ENCODE measurements at regions not wholly inside any gene's neighbourhood (a gene's known extent, or its start where the extent isn't known, plus 50 kb on each side); places are given as distances from the start of the nearest gene placed in this dataset.

- CTCF ChIA-PET, result no interaction called here
- Histone ChIP-seq H3K9me3 (ENCODE audit: low read depth, low read length, poor library complexity, severe bottlenecking) (no peaks in the 10 kb centered on the region), H3K4me3 (ENCODE audit: low read depth, low read length, poor library complexity, severe bottlenecking) (no peak overlapping the region), H3K27ac (ENCODE audit: low read depth, low read length, poor library complexity, severe bottlenecking) (no peak overlapping the region), H3K27me3 (replicated peaks; ENCODE audit: insufficient read depth, low read depth, low read length, poor library complexity) (no peaks in the 10 kb centered on the region), H3K4me1 (ENCODE audit: insufficient read depth, low read length, poor library complexity, severe bottlenecking) (no peaks in the 10 kb centered on the region), H3K36me3 (ENCODE audit: insufficient read depth, low read length, poor library complexity, severe bottlenecking) (no peaks in the 10 kb centered on the region)
- POLR2A ChIA-PET (ENCODE audit: low non-redundant PET), result no interaction called here
- no peak for DNase-seq (ENCODE audit: low spot score)
- TF ChIP-seq EZH2 (IDR thresholded peaks at IDR 0.05; ENCODE audit: borderline replicate concordance, low read depth, low read length, poor library complexity, severe bottlenecking) (no peak), CTCF (conservative IDR thresholded peaks at IDR 0.05; ENCODE audit: low read depth, low read length) (no peak)
- no TSS peak for BruUV-seq (replicated peaks)
- intact Hi-C loops (cut with micrococcal nuclease; ENCODE audit: unreplicated experiment), result no loop called here
Measured at GRCh38 chr21:27233514-27234115, 266.7 kb upstream of the ADAMTS5 start.

- H3K27ac ChIP-seq (ENCODE audit: low read depth, low read length, poor library complexity, severe bottlenecking), result no peak overlapping the region
- intact Hi-C loops (cut with micrococcal nuclease; ENCODE audit: unreplicated experiment), result no loop called here
Measured at GRCh38 chr21:27225940-27226339, 259.1 kb upstream of the ADAMTS5 start.

GRCh38 chr21:27225151-27225550 lies 258.3 kb upstream of the ADAMTS5 start:
- ChIA-PET CTCF (no interaction called here), POLR2A (ENCODE audit: low non-redundant PET) (no interaction called here)
- DNase-seq (ENCODE audit: low spot score), result no peak
- TF ChIP-seq CTCF (conservative IDR thresholded peaks at IDR 0.05; ENCODE audit: low read depth, low read length), result no peak
- H3K9me3 ChIP-seq (ENCODE audit: low read depth, low read length, poor library complexity, severe bottlenecking), result no peaks in the 10 kb centered on the region
- H3K27ac ChIP-seq (ENCODE audit: low read depth, low read length, poor library complexity, severe bottlenecking), result no peak overlapping the region
- intact Hi-C loops (cut with micrococcal nuclease; ENCODE audit: unreplicated experiment), result no loop called here
- no peaks in the 10 kb centered on the region for H3K27me3 ChIP-seq (replicated peaks; ENCODE audit: insufficient read depth, low read depth, low read length, poor library complexity)
- no peaks in the 10 kb centered on the region for H3K4me1 ChIP-seq (ENCODE audit: insufficient read depth, low read length, poor library complexity, severe bottlenecking)
- no TSS peak for BruUV-seq (replicated peaks)
- no peaks in the 10 kb centered on the region for H3K36me3 ChIP-seq (ENCODE audit: insufficient read depth, low read length, poor library complexity, severe bottlenecking)
- H3K4me3 ChIP-seq (ENCODE audit: low read depth, low read length, poor library complexity, severe bottlenecking), result no peak overlapping the region

More at GRCh38 chr21:27225940-27226339, 259.1 kb upstream of the ADAMTS5 start:
- CTCF ChIA-PET, result no interaction called here
- TF ChIP-seq CTCF (conservative IDR thresholded peaks at IDR 0.05; ENCODE audit: low read depth, low read length) (no peak), EZH2 (IDR thresholded peaks at IDR 0.05; ENCODE audit: borderline replicate concordance, low read depth, low read length, poor library complexity, severe bottlenecking) (no peak)
- no peaks in the 10 kb centered on the region for H3K36me3 ChIP-seq (ENCODE audit: insufficient read depth, low read length, poor library complexity, severe bottlenecking)
- no peaks in the 10 kb centered on the region for H3K27me3 ChIP-seq (replicated peaks; ENCODE audit: insufficient read depth, low read depth, low read length, poor library complexity)
- BruUV-seq (replicated peaks), result no TSS peak
- POLR2A ChIA-PET (ENCODE audit: low non-redundant PET), result no interaction called here
- no peaks in the 10 kb centered on the region for H3K9me3 ChIP-seq (ENCODE audit: low read depth, low read length, poor library complexity, severe bottlenecking)
- DNase-seq (ENCODE audit: low spot score), result no peak
- no peak overlapping the region for H3K4me3 ChIP-seq (ENCODE audit: low read depth, low read length, poor library complexity, severe bottlenecking)
- no peaks in the 10 kb centered on the region for H3K4me1 ChIP-seq (ENCODE audit: insufficient read depth, low read length, poor library complexity, severe bottlenecking)

All from A673 (cell line).